ENCODE measurements at regions not wholly inside any gene's neighbourhood (a gene's known extent, or its start where the extent isn't known, plus 50 kb on each side); places are given as distances from the start of the nearest gene placed in this dataset.

- Mint-ChIP-seq H3K9me3 (ENCODE audit: low read depth) (no peaks in the 10 kb centered on the region), H3K36me3 (ENCODE audit: insufficient read depth) (no peaks in the 10 kb centered on the region), H3K27ac (no peak overlapping the region), H3K4me1 (ENCODE audit: low read depth) (peaks cover 2% of the 10 kb centered on the region), H3K4me3 (ENCODE audit: low read depth) (no peak overlapping the region), H3K27me3 (peaks cover 17% of the 10 kb centered on the region)
- TF ChIP-seq CTCF (IDR thresholded peaks at IDR 0.05; ENCODE audit: unreplicated experiment), result no peak
- no peak for DNase-seq (ENCODE audit: low spot score, unreplicated experiment)
Measured at GRCh38 chr10:98326621-98327027, 58.6 kb upstream of the LOXL4 start.

DNA sequence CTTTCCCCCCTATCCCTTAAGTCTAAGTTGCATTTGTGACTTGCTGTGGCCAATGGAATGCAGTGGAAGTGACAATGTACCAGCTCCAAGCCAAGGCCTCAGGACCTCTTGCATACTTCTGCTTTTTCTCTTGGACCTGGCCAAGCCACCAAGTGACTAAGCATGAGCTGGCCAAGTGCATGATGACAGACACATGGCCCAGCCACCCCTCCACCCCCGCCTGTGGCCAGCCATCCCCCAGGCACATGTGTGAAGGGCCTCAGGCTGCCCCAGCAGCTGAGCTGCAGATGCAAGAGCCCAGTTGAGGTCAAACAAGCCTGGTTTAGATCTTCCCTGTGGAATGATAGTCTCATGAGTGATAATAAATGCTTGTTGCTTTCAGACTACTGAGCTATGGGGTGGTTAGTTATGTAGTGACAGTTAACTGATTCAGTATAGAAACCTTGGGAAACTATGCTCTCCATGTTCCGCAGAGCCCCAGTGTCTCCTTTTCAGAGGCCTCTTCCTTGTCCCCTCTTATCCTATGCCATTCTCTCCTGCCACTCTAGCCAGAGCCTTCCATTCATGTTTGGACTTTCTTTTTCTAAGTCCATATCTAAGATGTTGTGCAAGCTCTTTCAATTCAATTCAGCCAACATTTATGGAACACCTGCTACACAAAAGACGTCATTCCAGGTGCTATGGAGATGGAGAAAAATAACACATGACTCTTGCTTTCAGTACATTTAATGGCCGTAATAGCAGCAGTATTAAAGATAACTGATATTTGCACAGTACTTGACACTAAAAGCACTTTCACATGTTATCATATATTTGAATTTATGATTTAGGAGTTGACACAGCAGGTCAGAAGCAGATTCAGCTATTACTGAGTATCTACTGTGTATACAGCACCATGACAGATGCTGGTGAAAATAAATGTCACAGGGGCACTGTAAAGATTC lies 55.5 kb upstream of the LOXL4 start:
- no peak for DNase-seq (ENCODE audit: low spot score, unreplicated experiment)
- Mint-ChIP-seq H3K4me3 (ENCODE audit: low read depth) (no peak overlapping the region), H3K27me3 (peaks cover 18% of the 10 kb centered on the region), H3K4me1 (ENCODE audit: low read depth) (peaks cover 2% of the 10 kb centered on the region), H3K27ac (no peak overlapping the region), H3K9me3 (ENCODE audit: low read depth) (no peaks in the 10 kb centered on the region), H3K36me3 (ENCODE audit: insufficient read depth) (no peaks in the 10 kb centered on the region)
- no peak for TF ChIP-seq CTCF (IDR thresholded peaks at IDR 0.05; ENCODE audit: unreplicated experiment)

DNA sequence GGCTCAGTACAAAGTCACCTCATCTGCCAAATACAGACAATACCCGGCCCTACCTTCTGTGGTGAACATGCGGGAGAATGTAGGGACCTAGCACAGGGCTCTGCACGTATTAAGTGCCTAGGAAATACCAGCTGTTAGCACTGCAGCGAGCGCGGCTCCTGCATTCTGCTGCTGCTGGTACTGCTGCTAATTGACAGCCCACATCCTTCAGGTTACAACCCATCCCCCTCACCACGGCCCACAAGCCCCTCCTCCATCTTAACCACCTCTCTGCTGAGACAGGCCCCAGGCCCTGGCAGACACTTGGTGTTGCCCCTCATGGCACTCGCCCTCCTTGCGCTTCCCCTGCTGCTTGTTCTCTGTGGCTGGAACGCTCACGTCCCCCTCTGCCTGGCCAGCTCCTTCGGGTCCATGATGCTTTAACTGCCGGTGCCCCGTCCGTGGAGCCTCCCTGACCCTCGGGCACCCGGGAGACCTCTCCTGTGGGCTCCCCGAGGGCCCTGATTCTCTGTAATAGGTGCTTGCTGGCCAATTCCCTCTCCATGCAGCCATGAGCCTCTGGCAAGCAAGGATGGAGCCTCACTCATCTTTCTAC lies 53.3 kb upstream of the LOXL4 start:
- peaks cover 16% of the 10 kb centered on the region for H3K27me3 Mint-ChIP-seq
- H3K4me3 Mint-ChIP-seq (ENCODE audit: low read depth), result no peak overlapping the region
- no peaks in the 10 kb centered on the region for H3K9me3 Mint-ChIP-seq (ENCODE audit: low read depth)
- DNase-seq (ENCODE audit: low spot score, unreplicated experiment), result no peak
- no peaks in the 10 kb centered on the region for H3K36me3 Mint-ChIP-seq (ENCODE audit: insufficient read depth)
- H3K27ac Mint-ChIP-seq, result no peak overlapping the region
- no peak for TF ChIP-seq CTCF (IDR thresholded peaks at IDR 0.05; ENCODE audit: unreplicated experiment)
- H3K4me1 Mint-ChIP-seq (ENCODE audit: low read depth), result no peaks in the 10 kb centered on the region

GRCh38 chr10:98320486-98321185 lies 52.6 kb upstream of the LOXL4 start:
- Mint-ChIP-seq H3K9me3 (ENCODE audit: low read depth) (no peaks in the 10 kb centered on the region), H3K4me1 (ENCODE audit: low read depth) (no peaks in the 10 kb centered on the region), H3K27me3 (peaks cover 21% of the 10 kb centered on the region), H3K4me3 (ENCODE audit: low read depth) (no peak overlapping the region), H3K36me3 (ENCODE audit: insufficient read depth) (no peaks in the 10 kb centered on the region), H3K27ac (no peak overlapping the region)
- no peak for TF ChIP-seq CTCF (IDR thresholded peaks at IDR 0.05; ENCODE audit: unreplicated experiment)
- DNase-seq (ENCODE audit: low spot score, unreplicated experiment), result no peak

DNA sequence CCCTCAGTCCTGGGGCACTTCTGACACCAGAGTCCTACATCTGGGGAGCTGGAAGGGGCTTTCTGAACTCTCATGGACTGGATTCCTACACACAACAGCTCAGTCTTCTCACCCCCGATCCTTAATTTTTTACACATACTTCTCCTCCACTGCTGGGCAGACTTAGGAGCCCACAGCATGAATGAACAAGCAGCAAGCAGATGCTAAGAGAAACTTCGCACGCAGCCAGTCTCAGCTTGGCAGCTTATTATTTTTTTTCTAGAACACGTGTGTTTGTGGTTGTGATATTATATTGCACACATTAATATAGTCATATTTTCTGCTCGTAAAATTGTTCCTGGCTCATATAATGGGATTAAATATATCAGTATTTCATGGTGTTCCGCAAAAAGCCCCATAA lies 50.9 kb upstream of the LOXL4 start:
- no peak overlapping the region for H3K27ac Mint-ChIP-seq
- H3K27me3 Mint-ChIP-seq, result peaks cover 21% of the 10 kb centered on the region
- no peak overlapping the region for H3K4me3 Mint-ChIP-seq (ENCODE audit: low read depth)
- no peak for TF ChIP-seq CTCF (IDR thresholded peaks at IDR 0.05; ENCODE audit: unreplicated experiment)
- H3K9me3 Mint-ChIP-seq (ENCODE audit: low read depth), result no peaks in the 10 kb centered on the region
- DNase-seq (ENCODE audit: low spot score, unreplicated experiment), result no peak
- H3K36me3 Mint-ChIP-seq (ENCODE audit: insufficient read depth), result no peaks in the 10 kb centered on the region
- no peaks in the 10 kb centered on the region for H3K4me1 Mint-ChIP-seq (ENCODE audit: low read depth)

Measured in progenitor cell of endocrine pancreas (in vitro differentiated cells).